ENCODE measurements at regions not wholly inside any gene's neighbourhood (a gene's known extent, or its start where the extent isn't known, plus 50 kb on each side); places are given as distances from the start of the nearest gene placed in this dataset.
"Not testable (repeated sequence)": the region's sequence is repeated elsewhere in the genome, so short reads cannot be mapped to it uniquely, and the experiment has no call there.

- not testable (repeated sequence) for DNase-seq
Measured at GRCh38 chr12:23388898-23389297, 560.6 kb downstream of the SOX5 start.

- DNase-seq: not testable (repeated sequence)
Measured at GRCh38 chr12:23389315-23389714, 560.2 kb downstream of the SOX5 start.

DNA sequence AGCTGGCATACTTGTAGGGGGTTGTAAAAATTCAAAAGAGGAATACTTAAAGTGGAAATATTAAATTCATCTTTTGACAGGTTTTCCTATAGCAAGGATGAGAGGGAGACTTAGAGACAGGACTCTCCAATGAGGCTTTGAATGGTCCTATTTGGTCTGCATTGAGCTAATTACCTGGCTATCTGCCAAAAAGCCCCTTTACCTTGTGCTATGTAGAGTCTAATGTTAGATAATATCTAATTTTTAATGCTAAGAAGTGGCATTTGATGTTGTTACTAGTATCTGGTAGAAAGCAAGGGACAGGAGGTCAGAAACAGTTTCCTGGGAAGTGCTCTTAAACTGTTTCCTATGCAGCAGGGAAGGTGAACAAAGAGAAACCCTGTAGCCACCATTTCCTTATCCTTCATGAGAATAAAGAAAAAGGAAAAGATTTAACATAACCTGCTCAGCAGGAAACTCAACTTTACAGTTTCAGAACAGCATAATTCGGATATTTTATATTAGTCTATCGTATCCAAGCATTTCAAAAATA is 550.0 kb downstream of the SOX5 start:
- no peak for DNase-seq

DNA sequence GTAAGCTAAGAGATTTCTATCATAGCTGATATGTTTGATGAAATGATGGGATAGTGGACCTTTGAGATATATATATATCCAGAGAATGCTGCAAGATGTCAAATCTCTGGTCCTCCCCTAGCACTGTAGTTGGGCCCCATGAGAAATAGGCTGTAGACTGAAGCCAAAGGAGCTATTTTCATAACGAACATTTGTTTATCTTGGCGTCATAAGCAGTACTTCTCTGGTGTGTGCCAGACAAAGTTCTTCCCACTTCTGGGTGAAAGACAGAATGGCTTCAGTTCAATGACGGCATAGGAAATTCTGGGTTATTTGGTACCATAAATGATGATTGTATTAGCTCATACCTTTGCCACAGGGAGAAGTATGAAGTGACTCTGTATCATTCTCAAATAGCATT is 534.3 kb downstream of the SOX5 start:
- no peak for DNase-seq

DNA sequence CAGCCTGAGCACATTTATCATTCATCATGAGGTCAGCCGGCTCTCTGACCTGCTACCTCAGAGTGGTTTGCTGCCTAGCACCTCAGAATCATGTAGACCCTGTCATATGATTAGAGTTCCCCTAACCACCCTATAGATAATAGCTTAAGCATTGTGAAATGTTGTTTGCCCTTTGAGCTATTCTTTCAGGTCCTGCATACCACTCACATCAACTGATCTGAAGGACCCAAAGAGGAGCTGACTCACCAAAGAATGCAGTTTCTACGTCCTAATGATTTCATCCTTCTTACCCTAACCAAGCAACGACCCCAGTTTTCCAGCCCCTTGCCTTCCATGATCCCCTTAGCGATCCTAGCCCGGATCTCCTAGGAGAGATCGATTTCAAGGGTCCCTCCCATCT is 527.9 kb downstream of the SOX5 start:
- no peak for DNase-seq

DNA sequence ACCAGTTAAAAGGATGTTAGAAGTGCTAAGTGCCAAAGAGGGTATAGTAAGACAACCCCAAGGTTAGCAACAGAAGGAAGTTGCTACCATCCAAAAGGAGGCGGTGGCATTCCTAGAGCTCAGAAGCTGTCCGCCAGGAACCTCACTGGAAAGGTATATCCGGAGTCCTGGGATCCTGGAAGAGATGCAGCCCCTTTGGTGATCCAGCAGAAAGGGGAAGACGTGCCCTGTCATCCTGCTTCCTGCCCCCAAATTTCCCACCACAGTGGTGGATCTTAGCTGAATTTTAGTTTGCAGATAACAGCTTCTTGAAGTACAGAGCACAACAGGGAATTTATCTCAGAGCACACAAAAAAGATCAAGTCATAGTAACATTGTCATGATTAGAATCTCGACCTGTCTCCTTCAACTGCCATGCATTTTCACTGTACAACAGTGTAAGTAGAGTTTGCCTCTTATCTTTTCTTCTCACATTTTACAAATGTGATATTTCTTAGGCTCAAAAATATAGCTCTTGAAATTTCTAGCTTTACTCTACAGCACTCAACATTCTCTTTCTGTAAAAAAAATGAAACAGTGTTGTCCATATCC is 526.3 kb downstream of the SOX5 start:
- DNase-seq: no peak

DNA sequence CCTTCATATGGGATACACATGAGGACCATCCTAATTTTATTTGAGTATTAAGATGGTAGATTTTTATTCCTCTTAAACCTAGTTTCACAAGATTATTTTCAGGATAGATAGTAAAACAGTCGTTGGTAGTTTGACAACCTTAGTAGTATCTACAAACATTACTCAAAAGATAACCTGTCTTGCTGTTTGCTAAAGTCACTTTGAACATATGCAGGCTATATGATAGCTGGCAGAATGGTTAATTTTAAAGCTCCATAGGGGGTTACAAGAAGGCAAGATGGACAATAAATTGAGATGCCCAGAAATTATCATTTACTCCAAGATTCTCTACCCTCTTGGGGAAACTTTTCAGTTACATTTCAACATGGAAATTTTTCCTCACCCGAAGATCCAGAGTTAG is 525.7 kb downstream of the SOX5 start:
- DNase-seq: no peak

- no peak for DNase-seq
Measured at GRCh38 chr12:23424685-23425084, 524.8 kb downstream of the SOX5 start.

DNA sequence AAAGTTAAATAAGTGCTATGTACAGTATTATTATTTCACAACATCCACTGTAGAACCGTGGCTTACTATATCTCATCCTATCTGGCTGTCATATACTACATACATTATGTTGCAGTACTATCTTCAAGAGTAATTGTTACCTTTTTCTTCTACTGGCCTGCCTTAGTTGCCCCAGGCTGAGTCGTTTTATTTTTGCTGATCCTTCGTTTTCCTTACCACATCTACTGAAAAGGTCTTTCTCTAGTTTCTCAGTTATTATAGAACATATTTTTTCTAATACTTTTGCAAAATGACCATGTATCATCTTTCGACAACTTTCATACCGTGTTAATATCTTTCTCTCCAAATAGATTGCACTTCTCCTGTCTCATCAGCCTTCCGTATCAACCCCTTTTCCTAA is 523.1 kb downstream of the SOX5 start:
- DNase-seq: no peak

GRCh38 chr12:23428758-23429157 is 520.7 kb downstream of the SOX5 start:
- no peak for DNase-seq

- no peak for DNase-seq
Measured at GRCh38 chr12:23431006-23431405, 518.5 kb downstream of the SOX5 start.

GRCh38 chr12:23433121-23433520 is 516.3 kb downstream of the SOX5 start:
- no peak for DNase-seq

DNA sequence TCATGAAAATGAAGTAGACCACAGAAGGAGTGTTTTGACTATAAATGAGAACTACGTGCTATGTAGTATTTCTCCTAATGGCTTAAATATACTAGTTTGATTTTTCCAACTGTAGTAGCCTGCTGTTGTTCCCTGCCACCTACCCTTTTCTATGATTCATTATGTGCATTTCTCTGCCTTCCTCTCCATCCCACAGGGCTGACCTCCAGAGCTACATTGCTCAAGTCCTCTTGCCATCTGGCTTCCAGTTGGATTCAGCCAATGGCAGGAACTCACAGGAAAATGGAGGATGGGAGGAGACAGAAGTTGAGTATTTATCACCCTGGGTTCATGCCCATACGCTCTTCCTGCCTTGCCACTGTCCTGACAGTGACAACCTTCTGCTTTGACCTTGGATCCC is 515.3 kb downstream of the SOX5 start:
- no peak for DNase-seq

GRCh38 chr12:23446746-23447145 is 502.7 kb downstream of the SOX5 start:
- no peak for DNase-seq

DNA sequence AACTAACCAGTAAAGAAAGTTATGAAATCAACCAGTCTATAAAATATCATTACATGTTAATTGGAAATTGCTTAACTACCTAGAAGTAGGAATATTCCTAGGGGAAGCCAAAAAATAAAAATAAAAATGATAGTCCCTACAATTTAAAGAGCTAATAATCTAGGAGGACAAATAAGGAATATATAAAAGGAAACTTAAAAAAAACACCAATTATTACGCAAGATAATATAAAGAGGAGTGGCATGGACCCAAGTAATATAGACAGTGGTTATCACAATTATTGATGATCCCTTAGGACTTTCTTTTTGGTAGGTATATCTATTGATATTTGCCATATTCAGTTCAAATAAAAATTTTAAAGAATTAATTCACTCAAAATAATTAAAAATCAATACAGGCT is 498.7 kb downstream of the SOX5 start:
- DNase-seq: no peak

- DNase-seq: no peak
Measured at GRCh38 chr12:23455283-23455682, 494.2 kb downstream of the SOX5 start.

DNA sequence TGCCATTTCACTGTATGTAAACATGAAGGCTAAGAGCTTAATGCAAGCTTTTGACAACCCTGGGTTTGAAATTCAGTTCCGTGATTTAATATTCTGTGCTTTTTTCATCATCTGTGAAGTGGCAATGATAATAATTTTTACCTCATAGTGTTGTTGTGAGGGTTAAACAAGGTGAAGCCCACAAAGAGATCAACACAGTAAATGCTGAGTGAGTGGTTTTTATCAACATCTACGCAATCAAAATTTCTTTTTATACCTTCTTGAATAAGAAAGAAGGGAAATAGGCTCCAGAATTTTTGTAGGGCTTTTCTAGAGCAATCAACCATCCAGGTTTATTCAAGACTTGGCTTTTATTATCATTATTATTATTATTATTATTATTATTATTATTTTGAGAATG is 490.8 kb downstream of the SOX5 start:
- no peak for DNase-seq

GRCh38 chr12:23462546-23462945 is 486.9 kb downstream of the SOX5 start:
- DNase-seq: no peak

DNA sequence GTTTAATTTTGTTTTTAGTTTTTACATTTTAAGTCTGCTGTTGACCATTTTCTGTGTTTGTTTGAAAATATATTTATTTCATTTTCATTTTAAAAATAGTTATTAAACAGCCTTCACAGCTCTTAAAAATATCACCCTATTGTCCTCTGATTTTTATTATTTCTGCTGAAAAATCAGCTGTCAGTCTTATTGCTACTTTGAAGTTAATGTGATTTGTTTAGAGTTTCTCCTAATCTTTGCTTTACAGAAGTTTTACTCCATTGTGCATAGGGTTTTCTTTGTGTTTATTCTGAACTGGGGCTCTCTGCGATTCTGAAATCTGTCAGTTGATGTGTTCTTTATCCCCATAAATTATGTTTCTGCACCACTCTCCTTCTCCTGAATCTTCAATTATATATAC is 486.3 kb downstream of the SOX5 start:
- DNase-seq: no peak

DNA sequence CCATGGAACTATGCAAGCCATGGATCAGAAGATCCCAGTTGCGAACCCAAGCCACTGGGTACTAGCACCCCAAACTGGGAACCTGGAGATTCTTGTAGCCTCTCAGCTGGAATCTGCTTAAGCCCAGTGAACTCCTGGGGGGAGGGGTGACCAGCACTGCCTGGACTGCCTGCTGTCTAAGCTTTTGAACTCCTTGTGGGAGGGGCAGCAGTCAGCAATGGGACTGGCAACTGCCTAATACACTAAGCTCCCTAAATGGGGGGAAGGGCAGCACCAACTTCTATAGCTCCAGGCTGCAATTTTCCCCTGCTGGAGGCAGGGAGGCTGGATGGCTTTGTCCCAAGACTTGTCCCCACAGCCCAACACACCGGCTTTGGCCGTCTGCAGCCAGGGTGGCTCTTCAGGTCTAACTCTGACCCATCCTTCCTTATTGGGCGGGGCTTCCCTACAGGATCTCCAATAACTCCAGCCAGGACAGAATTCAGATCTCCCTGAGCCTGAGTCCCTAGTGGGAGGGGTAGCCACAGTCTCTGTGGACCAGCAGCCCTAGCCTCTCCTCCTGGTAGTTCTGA is 485.1 kb downstream of the SOX5 start:
- DNase-seq: no peak

DNA sequence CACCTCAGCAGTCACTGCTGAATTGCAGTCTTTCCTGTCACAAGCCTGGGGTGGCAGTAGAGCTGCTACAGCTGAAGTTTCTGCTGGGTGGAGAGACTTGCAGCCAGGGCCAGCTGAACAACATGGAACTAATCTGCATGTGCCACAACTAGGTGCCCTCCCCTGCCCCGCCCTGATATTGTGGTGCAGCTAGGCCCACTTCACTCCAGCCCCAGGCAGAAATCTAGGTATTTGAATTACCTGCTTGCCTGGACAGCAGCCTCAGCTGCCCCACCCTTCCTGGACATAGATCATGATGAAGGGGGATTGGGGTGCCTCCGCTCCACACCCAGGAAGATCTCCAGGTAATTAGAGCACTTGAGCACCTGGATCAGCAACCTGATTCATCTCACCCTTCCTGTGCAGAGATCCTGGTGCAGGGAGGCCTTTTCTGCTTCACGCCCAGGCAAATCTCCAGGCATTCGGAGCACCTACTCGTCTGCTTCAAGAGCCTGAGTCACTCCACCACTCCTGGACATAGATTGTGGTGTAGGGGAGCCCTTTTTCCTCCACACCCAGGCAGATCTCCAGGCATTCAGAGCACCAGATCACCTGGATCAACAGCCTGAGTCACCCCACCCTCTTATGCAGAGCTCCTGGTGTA is 477.0 kb downstream of the SOX5 start:
- DNase-seq: no peak

GRCh38 chr12:23473071-23473470 is 476.4 kb downstream of the SOX5 start:
- DNase-seq: no peak

DNA sequence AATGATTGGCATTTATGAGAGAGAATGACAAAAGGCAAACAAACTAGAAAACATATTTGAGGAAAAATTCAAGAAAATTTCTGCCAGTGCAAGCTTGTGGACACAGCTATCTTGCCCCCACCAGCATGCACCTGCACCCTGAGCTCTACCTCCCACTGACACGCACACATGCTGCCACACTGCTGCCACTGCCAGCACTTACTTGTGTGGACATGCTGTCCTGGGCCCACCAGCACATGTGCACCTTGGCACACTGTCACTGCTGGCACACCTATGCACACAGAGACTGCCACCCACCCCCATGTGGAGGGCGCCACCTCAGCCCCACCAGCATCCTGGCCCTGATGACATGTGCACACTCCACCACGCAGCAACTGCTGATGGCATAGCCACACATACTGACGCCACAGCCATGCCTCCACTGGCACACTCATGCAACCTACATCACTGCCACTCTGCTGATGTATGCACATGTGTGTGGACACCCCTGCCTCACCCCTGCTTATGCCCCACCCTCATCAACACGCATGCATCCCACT is 475.0 kb downstream of the SOX5 start:
- DNase-seq: no peak
